ENCODE measurements at regions not wholly inside any gene's neighbourhood (a gene's known extent, or its start where the extent isn't known, plus 50 kb on each side); places are given as distances from the start of the nearest gene placed in this dataset.

- H3K27ac ChIP-seq = no peak overlapping the region
- no peak for TF ChIP-seq CTCF (conservative IDR thresholded peaks at IDR 0.05)
Measured at GRCh38 chr6:11430036-11430435, 107.5 kb upstream of the TMEM170B start.

- H3K27ac ChIP-seq = no peak overlapping the region
Measured at GRCh38 chr6:11429577-11429976, 108.0 kb upstream of the TMEM170B start.

GRCh38 chr6:11428895-11429294 lies 108.7 kb upstream of the TMEM170B start:
- TF ChIP-seq CTCF (conservative IDR thresholded peaks at IDR 0.05) = no peak
- H3K27ac ChIP-seq = no peak overlapping the region

More at GRCh38 chr6:11429577-11429976, 108.0 kb upstream of the TMEM170B start:
- no peak for TF ChIP-seq CTCF (conservative IDR thresholded peaks at IDR 0.05)

GRCh38 chr6:11428371-11428770 lies 109.2 kb upstream of the TMEM170B start:
- no peak overlapping the region for H3K27ac ChIP-seq
- TF ChIP-seq CTCF (conservative IDR thresholded peaks at IDR 0.05) = no peak

GRCh38 chr6:11427723-11428245 lies 109.8 kb upstream of the TMEM170B start:
- TF ChIP-seq CTCF (conservative IDR thresholded peaks at IDR 0.05) = no peak
- no peak overlapping the region for H3K27ac ChIP-seq

- H3K27ac ChIP-seq = no peak overlapping the region
- TF ChIP-seq CTCF (conservative IDR thresholded peaks at IDR 0.05) = no peak
Measured at GRCh38 chr6:11427091-11427722, 110.3 kb upstream of the TMEM170B start.

- no peak overlapping the region for H3K27ac ChIP-seq
- no peak for TF ChIP-seq CTCF (conservative IDR thresholded peaks at IDR 0.05)
Measured at GRCh38 chr6:11426571-11426970, 111.0 kb upstream of the TMEM170B start.

Measured in VCaP (cell line).